OCI-LY3 (cell line): ENCODE measurements at regions not wholly inside any gene's neighbourhood (a gene's known extent, or its start where the extent isn't known, plus 50 kb on each side); places are given as distances from the start of the nearest gene placed in this dataset.

Experiments
- H2AFZ ChIP-seq: fragments of 200-600, 300-600 bp; shearing (Covaris generic); 2 replicates; pipeline ENCODE4 v1.6.0; 2014; ENCODE audit warnings: antibody characterized with exemption, low read depth, low read length
- H3K27ac ChIP-seq: fragments of 200-600, 300-600 bp; sonication (generic); 2 replicates; pipeline ENCODE4 v1.5.1; 2014; ENCODE audit warnings: mild to moderate bottlenecking, low read length, moderate library complexity, mixed read lengths
- H3K27me3 ChIP-seq: fragments of 200-600, 300-600 bp; sonication (generic); 2 replicates; pipeline ENCODE4 v1.6.1; 2014; ENCODE audit warnings: low read depth, low read length, mixed read lengths
- H3K36me3 ChIP-seq: fragments of 200-600, 300-600 bp; sonication (generic); replicated peaks from 2 replicates; pipeline ENCODE3; 2014; ENCODE audit warnings: low read depth, low read length, mixed read lengths
- H3K4me1 ChIP-seq: fragments of 300-600, 200-600 bp; sonication (generic); 2 replicates; pipeline ENCODE4 v1.6.1; 2014; ENCODE audit warnings: low read length, mixed read lengths
- H3K4me2 ChIP-seq: fragments of 200-600, 300-600 bp; sonication (generic); 2 replicates; pipeline ENCODE4 v1.6.1; 2014; ENCODE audit warnings: low read length, mixed read lengths
- H3K4me3 ChIP-seq: fragments of 300-600, 200-600 bp; sonication (generic); 2 replicates; pipeline ENCODE4 v1.5.1; 2014; ENCODE audit warnings: antibody characterized with exemption, mild to moderate bottlenecking, low read length, moderate library complexity
- H3K79me2 ChIP-seq: fragments of 300-600, 200-600 bp; shearing (Covaris generic); 2 replicates; pipeline ENCODE4 v1.6.1; 2014; ENCODE audit warnings: mild to moderate bottlenecking, low read length, mixed read lengths
- H3K9ac ChIP-seq: fragments of 300-600, 200-600 bp; shearing (Covaris generic); 2 replicates; pipeline ENCODE4 v1.6.0; 2014; ENCODE audit warnings: mild to moderate bottlenecking, low read length, moderate library complexity
- H3K9me3 ChIP-seq: fragments of 200-600, 300-600 bp; shearing (Covaris generic); 2 replicates; pipeline ENCODE4 v1.6.1; 2014; ENCODE audit warnings: low read length, mixed read lengths; ENCODE audit not compliant: insufficient read depth
- H4K20me1 ChIP-seq: fragments of 200-600, 300-600 bp; sonication (generic); 2 replicates; pipeline ENCODE4 v1.6.1; 2016; ENCODE audit warnings: low read length, mixed read lengths; ENCODE audit not compliant: insufficient read depth
- EZH2phosphoT487 ChIP-seq: fragments of 200-600 bp; shearing (Covaris generic); IDR thresholded peaks from 2 replicates; pipeline ENCODE4 v1.6.1; 2018; ENCODE audit warnings: antibody characterized with exemption, mixed run types, low read depth
- TF ChIP-seq, protein P1 (sequence below): fragments of 200-600, 300-600 bp; sonication (generic); IDR thresholded peaks from 2 replicates; pipeline ENCODE4 v1.5.1; 2014; ENCODE audit warnings: antibody characterized with exemption, low read length, low read depth

DNA sequence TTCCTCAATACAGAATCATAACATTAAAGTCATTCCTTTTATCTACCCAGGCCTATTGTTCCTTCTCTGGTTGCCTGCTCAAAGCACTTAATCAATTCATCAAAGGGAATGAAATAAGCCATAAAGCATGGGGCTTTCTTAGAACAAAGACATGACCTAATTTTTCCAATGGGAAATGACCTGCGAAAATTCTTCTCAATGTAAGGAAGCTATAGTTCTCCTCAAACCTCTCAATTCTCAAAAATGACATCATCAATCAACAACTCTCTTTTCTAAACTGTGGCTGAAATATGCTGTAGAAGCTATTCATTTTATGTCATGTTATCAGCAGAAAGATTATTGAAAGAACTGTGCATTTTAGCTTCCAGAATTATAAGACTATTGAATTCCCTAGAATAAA, 116.0 kb upstream of the PTPRR start:
- no peaks in the 10 kb centered on the region for H3K36me3 ChIP-seq
- no peaks in the 10 kb centered on the region for H3K9me3 ChIP-seq
- no peak overlapping the region for H3K9ac ChIP-seq
- no peak overlapping the region for H2AFZ ChIP-seq
- H3K27ac ChIP-seq: no peak overlapping the region
- H3K4me2 ChIP-seq: no peak overlapping the region
- H3K79me2 ChIP-seq: no peaks in the 10 kb centered on the region
- H3K4me3 ChIP-seq: no peak overlapping the region
- H3K4me1 ChIP-seq: no peaks in the 10 kb centered on the region
- no peaks in the 10 kb centered on the region for H3K27me3 ChIP-seq
- TF ChIP-seq, protein P1, sequence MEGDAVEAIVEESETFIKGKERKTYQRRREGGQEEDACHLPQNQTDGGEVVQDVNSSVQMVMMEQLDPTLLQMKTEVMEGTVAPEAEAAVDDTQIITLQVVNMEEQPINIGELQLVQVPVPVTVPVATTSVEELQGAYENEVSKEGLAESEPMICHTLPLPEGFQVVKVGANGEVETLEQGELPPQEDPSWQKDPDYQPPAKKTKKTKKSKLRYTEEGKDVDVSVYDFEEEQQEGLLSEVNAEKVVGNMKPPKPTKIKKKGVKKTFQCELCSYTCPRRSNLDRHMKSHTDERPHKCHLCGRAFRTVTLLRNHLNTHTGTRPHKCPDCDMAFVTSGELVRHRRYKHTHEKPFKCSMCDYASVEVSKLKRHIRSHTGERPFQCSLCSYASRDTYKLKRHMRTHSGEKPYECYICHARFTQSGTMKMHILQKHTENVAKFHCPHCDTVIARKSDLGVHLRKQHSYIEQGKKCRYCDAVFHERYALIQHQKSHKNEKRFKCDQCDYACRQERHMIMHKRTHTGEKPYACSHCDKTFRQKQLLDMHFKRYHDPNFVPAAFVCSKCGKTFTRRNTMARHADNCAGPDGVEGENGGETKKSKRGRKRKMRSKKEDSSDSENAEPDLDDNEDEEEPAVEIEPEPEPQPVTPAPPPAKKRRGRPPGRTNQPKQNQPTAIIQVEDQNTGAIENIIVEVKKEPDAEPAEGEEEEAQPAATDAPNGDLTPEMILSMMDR: no peak
- TF ChIP-seq EZH2phosphoT487: no peak
- H4K20me1 ChIP-seq: no peaks in the 10 kb centered on the region

DNA sequence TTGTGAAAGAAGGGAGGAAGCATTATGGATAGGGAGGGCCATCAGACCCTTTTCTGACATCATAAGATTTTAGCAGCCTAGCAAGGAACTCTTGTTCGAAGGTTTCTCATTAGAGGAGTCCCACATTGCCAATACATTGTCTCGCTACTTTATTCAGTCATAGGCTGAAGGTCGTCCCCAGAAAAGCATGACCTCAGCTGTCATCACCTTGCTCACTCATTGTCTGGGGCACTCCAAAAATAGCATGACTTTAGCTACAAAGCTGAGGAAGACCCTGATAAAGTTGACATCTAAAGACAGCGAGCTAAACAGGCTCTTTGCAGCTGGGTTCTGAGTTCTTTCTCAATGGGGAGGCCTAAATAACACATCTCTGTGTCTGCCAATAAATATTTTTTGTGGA, 112.4 kb upstream of the PTPRR start:
- no peak overlapping the region for H3K4me3 ChIP-seq
- no peak overlapping the region for H2AFZ ChIP-seq
- no peak for TF ChIP-seq EZH2phosphoT487
- TF ChIP-seq, protein P1: no peak
- no peaks in the 10 kb centered on the region for H4K20me1 ChIP-seq
- H3K4me2 ChIP-seq: no peak overlapping the region
- 0 out of 2 replicates have a peak, but pooled peaks cover 8% of the 10 kb centered on the region for H3K4me1 ChIP-seq
- H3K9ac ChIP-seq: no peak overlapping the region
- H3K9me3 ChIP-seq: no peaks in the 10 kb centered on the region
- no peak overlapping the region for H3K27ac ChIP-seq
- H3K36me3 ChIP-seq: no peaks in the 10 kb centered on the region
- H3K79me2 ChIP-seq: no peaks in the 10 kb centered on the region
- H3K27me3 ChIP-seq: 0 out of 2 replicates have a peak, but pooled peaks cover 2% of the 10 kb centered on the region

DNA sequence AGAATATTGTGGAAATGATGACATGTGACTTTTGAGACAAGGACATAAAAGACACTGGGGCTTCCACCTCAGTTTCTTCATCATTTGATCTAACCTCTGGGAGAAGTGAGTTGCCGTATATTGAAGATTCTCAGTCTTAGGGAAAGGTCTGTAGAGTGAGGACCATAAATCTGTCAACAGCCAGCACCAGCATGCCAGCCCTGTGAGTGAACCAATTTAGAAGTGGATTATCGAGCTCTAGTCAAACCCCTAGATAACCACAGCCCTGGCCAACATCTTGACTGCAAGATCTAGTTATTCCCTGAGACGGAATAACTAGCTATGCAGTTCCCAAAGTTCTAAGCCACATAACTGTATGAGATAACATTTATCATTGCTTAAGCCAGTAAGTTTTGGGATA, 108.8 kb upstream of the PTPRR start:
- Histone ChIP-seq H3K4me3 (no peak overlapping the region), H3K27me3 (0 out of 2 replicates have a peak, but pooled peaks cover 2% of the 10 kb centered on the region), H3K4me1 (0 out of 2 replicates have a peak, but pooled peaks cover 8% of the 10 kb centered on the region), H4K20me1 (no peaks in the 10 kb centered on the region), H3K9me3 (no peaks in the 10 kb centered on the region), H3K79me2 (no peaks in the 10 kb centered on the region), H3K9ac (no peak overlapping the region), H3K36me3 (no peaks in the 10 kb centered on the region), H2AFZ (no peak overlapping the region), H3K27ac (no peak overlapping the region), H3K4me2 (no peak overlapping the region)
- no peak for TF ChIP-seq EZH2phosphoT487
- TF ChIP-seq, protein P1: no peak

DNA sequence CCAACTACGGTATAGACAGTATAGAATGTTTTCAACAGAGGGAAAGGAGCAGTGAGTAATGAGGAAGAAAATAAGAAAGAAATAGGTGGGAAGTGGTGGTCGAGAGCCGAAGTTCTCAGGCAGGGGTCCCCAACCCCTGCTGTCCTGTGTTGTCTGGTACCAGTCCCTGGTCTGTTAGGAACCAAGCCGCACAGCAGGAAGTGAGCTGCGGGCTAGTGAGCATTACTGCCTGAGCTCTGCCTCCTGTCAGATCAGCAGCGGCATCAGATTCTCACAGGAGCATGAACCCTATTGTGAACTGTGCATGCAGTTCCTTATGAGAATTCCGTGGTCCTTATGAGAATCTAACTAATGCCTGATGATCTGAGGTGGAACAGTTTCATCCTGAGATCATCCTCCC, 107.3 kb upstream of the PTPRR start:
- Histone ChIP-seq H2AFZ (no peak overlapping the region), H4K20me1 (no peaks in the 10 kb centered on the region), H3K36me3 (no peaks in the 10 kb centered on the region), H3K79me2 (no peaks in the 10 kb centered on the region), H3K4me2 (no peak overlapping the region), H3K27me3 (0 out of 2 replicates have a peak, but pooled peaks cover 2% of the 10 kb centered on the region), H3K4me3 (no peak overlapping the region), H3K4me1 (0 out of 2 replicates have a peak, but pooled peaks cover 8% of the 10 kb centered on the region), H3K9me3 (no peaks in the 10 kb centered on the region), H3K9ac (no peak overlapping the region), H3K27ac (no peak overlapping the region)
- TF ChIP-seq EZH2phosphoT487: no peak
